Activated CD8-positive, alpha-beta memory T cell treated with anti-CD3 and anti-CD28 coated beads, Interleukin-2, amount 50 U/mL, for 24 hours (primary cell): ENCODE measurements at regions not wholly inside any gene's neighbourhood (a gene's known extent, or its start where the extent isn't known, plus 50 kb on each side); places are given as distances from the start of the nearest gene placed in this dataset.
"Not testable (repeated sequence)": the region's sequence is repeated elsewhere in the genome, so short reads cannot be mapped to it uniquely, and the experiment has no call there.

Source experiments
- DNase-seq: peaks from one replicate; pipeline ENCODE4 v3.0.0-alpha.2; 2020; ENCODE audit errors: extremely low read depth

GRCh38 chr14:97791072-97791471 is 993.9 kb downstream of the VRK1 start:
- DNase-seq: no peak

GRCh38 chr14:97791906-97792305 is 994.7 kb downstream of the VRK1 start:
- DNase-seq: no peak

- DNase-seq: no peak
Observed at GRCh38 chr14:97796511-97796910, 999.3 kb downstream of the VRK1 start.

- no peak for DNase-seq
Observed at GRCh38 chr14:97798176-97798575, 1001.0 kb downstream of the VRK1 start.

GRCh38 chr14:97802430-97803373 is 1005.5 kb downstream of the VRK1 start:
- no peak for DNase-seq

- DNase-seq: no peak
Observed at GRCh38 chr14:97804056-97804455, 1006.9 kb downstream of the VRK1 start.

GRCh38 chr14:97806891-97807290 is 1009.7 kb downstream of the VRK1 start:
- DNase-seq: no peak

GRCh38 chr14:97808541-97808940 is 1011.4 kb downstream of the VRK1 start:
- DNase-seq: not testable (repeated sequence)

- no peak for DNase-seq
Observed at GRCh38 chr14:97813556-97813955, 1016.4 kb downstream of the VRK1 start.

- DNase-seq: no peak
Observed at GRCh38 chr14:97820781-97821180, 1023.6 kb downstream of the VRK1 start.

GRCh38 chr14:97824218-97824617 is 1027.0 kb downstream of the VRK1 start:
- DNase-seq: no peak

- no peak for DNase-seq
Observed at GRCh38 chr14:97827746-97828145, 1030.6 kb downstream of the VRK1 start.

- DNase-seq: no peak
Observed at GRCh38 chr14:97832776-97833175, 1035.6 kb downstream of the VRK1 start.

GRCh38 chr14:97838986-97839385 is 1041.8 kb downstream of the VRK1 start:
- DNase-seq: no peak

GRCh38 chr14:97840159-97840558 is 1043.0 kb downstream of the VRK1 start:
- DNase-seq: no peak

GRCh38 chr14:97841762-97842161 is 1044.6 kb downstream of the VRK1 start:
- no peak for DNase-seq

GRCh38 chr14:97843066-97843465 is 1045.9 kb downstream of the VRK1 start:
- DNase-seq: no peak

- DNase-seq: no peak
Observed at GRCh38 chr14:97844042-97844441, 1046.9 kb downstream of the VRK1 start.

GRCh38 chr14:97846156-97846555 is 1049.0 kb downstream of the VRK1 start:
- no peak for DNase-seq

GRCh38 chr14:97848317-97848980 is 1051.3 kb downstream of the VRK1 start:
- DNase-seq: no peak

- no peak for DNase-seq
Observed at GRCh38 chr14:97850466-97850865, 1053.3 kb downstream of the VRK1 start.

- DNase-seq: no peak
Observed at GRCh38 chr14:97850886-97851285, 1053.7 kb downstream of the VRK1 start.

- DNase-seq: no peak
Observed at GRCh38 chr14:97851428-97851995, 1054.3 kb downstream of the VRK1 start.
